ENCODE measurements at regions not wholly inside any gene's neighbourhood (a gene's known extent, or its start where the extent isn't known, plus 50 kb on each side); places are given as distances from the start of the nearest gene placed in this dataset.
A peak's percentile ranks its signal among the peaks of the same experiment; 100 is the strongest.

- Histone ChIP-seq H3K4me3 (ENCODE audit: low read length in 2 of 2) (no peak overlapping the region), H3K4me1 (ENCODE audit: control insufficient read depth in 2 of 2, insufficient read depth in 1 of 2, low read depth in 1 of 2, low read length in 2 of 2) (peaks cover 3 to 10% of the 10 kb centered on the region in 2 donors), H4K8ac (ENCODE audit: low read depth, low read length) (no peak overlapping the region), H3K14ac (ENCODE audit: low read length) (no peak overlapping the region), H2BK120ac (ENCODE audit: low read depth, low read length) (no peak overlapping the region), H3K79me1 (ENCODE audit: low read depth, low read length) (no peaks in the 10 kb centered on the region), H3K9ac (ENCODE audit: low read depth, low read length, poor library complexity) (no peak overlapping the region), H2BK5ac (ENCODE audit: low read length) (no peak overlapping the region), H2AK5ac (ENCODE audit: low read depth, low read length) (no peak overlapping the region), H4K91ac (ENCODE audit: low read depth, low read length, poor library complexity) (no peak overlapping the region), H2BK12ac (ENCODE audit: low read length) (no peak overlapping the region), H3K4ac (ENCODE audit: low read length) (no peak overlapping the region), H2AFZ (ENCODE audit: low read length) (no peak overlapping the region), H3K36me3 (replicated peaks in 1 of 2; ENCODE audit: control insufficient read depth in 2 of 2, insufficient read depth in 2 of 2, low read length in 2 of 2) (no peaks in the 10 kb centered on the region), H3K18ac (ENCODE audit: low read length) (no peak overlapping the region), H3K27ac (replicated peaks; ENCODE audit: low read length) (no peak overlapping the region), H2BK15ac (ENCODE audit: low read length) (no peak overlapping the region), H3K9me3 (replicated peaks in 1 of 2; ENCODE audit: control insufficient read depth in 2 of 2, insufficient read depth in 1 of 2, low read depth in 1 of 2, low read length in 2 of 2) (peaks cover 4 to 5% of the 10 kb centered on the region in 2 donors), H3K27me3 (ENCODE audit: control insufficient read depth in 3 of 3, insufficient read depth in 3 of 3, low read depth in 1 of 3, low read length in 3 of 3) (no peaks in the 10 kb centered on the region), H3K23ac (ENCODE audit: low read depth, low read length, poor library complexity) (no peak overlapping the region), H3K4me2 (ENCODE audit: insufficient read depth, low read length, poor library complexity, severe bottlenecking) (no peak overlapping the region)
- WGBS, 2 donors (ENCODE audit: extremely low coverage in 2 of 2, insufficient read length in 2 of 2, insufficient replicate concordance in 1 of 2), result no CpG with 5 or more reads among the region's 4 CpGs
- DNase-seq (ENCODE audit: low spot score), result no peak
Measured at GRCh38 chr6:143569040-143569439, 57.5 kb upstream of the FUCA2 start.

GRCh38 chr6:143564484-143565017, 53.0 kb upstream of the FUCA2 start:
- Histone ChIP-seq H3K4me3 (ENCODE audit: low read length in 2 of 2) (peak overlapping the region in 1 of 2 donors; percentile 65), H3K27me3 (ENCODE audit: control insufficient read depth in 3 of 3, insufficient read depth in 3 of 3, low read depth in 1 of 3, low read length in 3 of 3) (no peaks in the 10 kb centered on the region), H2BK120ac (ENCODE audit: low read depth, low read length) (no peak overlapping the region), H2AFZ (ENCODE audit: low read length) (no peak overlapping the region), H2BK12ac (ENCODE audit: low read length) (no peak overlapping the region), H3K79me1 (ENCODE audit: low read depth, low read length) (no peaks in the 10 kb centered on the region), H3K23ac (ENCODE audit: low read depth, low read length, poor library complexity) (no peak overlapping the region), H3K9ac (ENCODE audit: low read depth, low read length, poor library complexity) (no peak overlapping the region), H3K14ac (ENCODE audit: low read length) (no peak overlapping the region), H2BK15ac (ENCODE audit: low read length) (no peak overlapping the region), H3K27ac (replicated peaks; ENCODE audit: low read length) (no peak overlapping the region), H4K8ac (ENCODE audit: low read depth, low read length) (no peak overlapping the region), H3K4me1 (ENCODE audit: control insufficient read depth in 2 of 2, insufficient read depth in 1 of 2, low read depth in 1 of 2, low read length in 2 of 2) (peaks cover 0 to 7% of the 10 kb centered on the region in 2 donors), H2BK5ac (ENCODE audit: low read length) (no peak overlapping the region), H4K91ac (ENCODE audit: low read depth, low read length, poor library complexity) (no peak overlapping the region), H3K4me2 (ENCODE audit: insufficient read depth, low read length, poor library complexity, severe bottlenecking) (no peak overlapping the region), H3K36me3 (replicated peaks in 1 of 2; ENCODE audit: control insufficient read depth in 2 of 2, insufficient read depth in 2 of 2, low read length in 2 of 2) (no peaks in the 10 kb centered on the region), H2AK5ac (ENCODE audit: low read depth, low read length) (no peak overlapping the region), H3K4ac (ENCODE audit: low read length) (no peak overlapping the region), H3K9me3 (replicated peaks in 1 of 2; ENCODE audit: control insufficient read depth in 2 of 2, insufficient read depth in 1 of 2, low read depth in 1 of 2, low read length in 2 of 2) (peaks cover 2 to 5% of the 10 kb centered on the region in 2 donors), H3K18ac (ENCODE audit: low read length) (no peak overlapping the region)
- WGBS, 2 donors (ENCODE audit: extremely low coverage in 2 of 2, insufficient read length in 2 of 2, insufficient replicate concordance in 1 of 2), result no CpG with 5 or more reads among the region's 6 CpGs
- DNase-seq (ENCODE audit: low spot score), result no peak

GRCh38 chr6:143562143-143562542, 50.6 kb upstream of the FUCA2 start:
- no peak overlapping the region for H2BK120ac ChIP-seq (ENCODE audit: low read depth, low read length)
- H2BK15ac ChIP-seq (ENCODE audit: low read length), result no peak overlapping the region
- H3K27me3 ChIP-seq (ENCODE audit: control insufficient read depth in 3 of 3, insufficient read depth in 3 of 3, low read depth in 1 of 3, low read length in 3 of 3), result no peaks in the 10 kb centered on the region
- no peak overlapping the region for H3K4me3 ChIP-seq (ENCODE audit: low read length in 2 of 2)
- peaks cover 2 to 5% of the 10 kb centered on the region in 2 donors for H3K9me3 ChIP-seq (replicated peaks in 1 of 2; ENCODE audit: control insufficient read depth in 2 of 2, insufficient read depth in 1 of 2, low read depth in 1 of 2, low read length in 2 of 2)
- no peak overlapping the region for H3K23ac ChIP-seq (ENCODE audit: low read depth, low read length, poor library complexity)
- DNase-seq (ENCODE audit: low spot score), result no peak
- no peak overlapping the region for H2BK12ac ChIP-seq (ENCODE audit: low read length)
- H3K18ac ChIP-seq (ENCODE audit: low read length), result no peak overlapping the region
- no peaks in the 10 kb centered on the region for H3K79me1 ChIP-seq (ENCODE audit: low read depth, low read length)
- no peak overlapping the region for H2AK5ac ChIP-seq (ENCODE audit: low read depth, low read length)
- no peak overlapping the region for H3K14ac ChIP-seq (ENCODE audit: low read length)
- no CpG with 5 or more reads among the region's 4 CpGs for WGBS, 2 donors (ENCODE audit: extremely low coverage in 2 of 2, insufficient read length in 2 of 2, insufficient replicate concordance in 1 of 2)
- no peaks in the 10 kb centered on the region for H3K4me1 ChIP-seq (ENCODE audit: control insufficient read depth in 2 of 2, insufficient read depth in 1 of 2, low read depth in 1 of 2, low read length in 2 of 2)
- no peak overlapping the region for H3K27ac ChIP-seq (replicated peaks; ENCODE audit: low read length)
- H3K4me2 ChIP-seq (ENCODE audit: insufficient read depth, low read length, poor library complexity, severe bottlenecking), result no peak overlapping the region
- H2AFZ ChIP-seq (ENCODE audit: low read length), result no peak overlapping the region
- no peak overlapping the region for H2BK5ac ChIP-seq (ENCODE audit: low read length)
- H3K4ac ChIP-seq (ENCODE audit: low read length), result no peak overlapping the region
- no peak overlapping the region for H4K91ac ChIP-seq (ENCODE audit: low read depth, low read length, poor library complexity)
- no peak overlapping the region for H4K8ac ChIP-seq (ENCODE audit: low read depth, low read length)
- H3K36me3 ChIP-seq (replicated peaks in 1 of 2; ENCODE audit: control insufficient read depth in 2 of 2, insufficient read depth in 2 of 2, low read length in 2 of 2), result no peaks in the 10 kb centered on the region
- H3K9ac ChIP-seq (ENCODE audit: low read depth, low read length, poor library complexity), result no peak overlapping the region
